ENCODE measurements at regions not wholly inside any gene's neighbourhood (a gene's known extent, or its start where the extent isn't known, plus 50 kb on each side); places are given as distances from the start of the nearest gene placed in this dataset.

GRCh38 chr15:47824147-47824546 is 106.8 kb downstream of the SEMA6D start:
- no peak for DNase-seq (ENCODE audit: low spot score)

- DNase-seq (ENCODE audit: low spot score), result no peak
Measured at GRCh38 chr15:47829667-47830066, 112.4 kb downstream of the SEMA6D start.

DNA sequence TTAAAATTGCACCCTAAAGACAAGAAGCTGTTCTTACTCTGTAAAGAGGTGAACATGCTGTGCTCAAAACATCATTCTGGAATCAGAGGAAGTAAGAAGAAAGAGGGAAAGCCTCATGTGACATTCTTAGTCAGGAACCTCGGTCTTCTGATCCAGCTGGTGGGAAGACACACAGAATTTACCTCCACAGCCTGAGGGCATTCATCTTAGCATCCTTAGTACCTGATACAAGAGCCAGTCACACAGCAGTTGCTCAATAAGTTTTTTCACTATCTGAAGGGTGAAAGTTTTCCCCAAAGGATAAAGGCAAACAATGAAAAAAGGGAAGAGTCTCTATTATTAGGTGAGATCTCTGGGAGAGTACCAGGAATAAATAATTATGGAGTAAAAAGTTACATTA is 116.8 kb downstream of the SEMA6D start:
- no peak for DNase-seq (ENCODE audit: low spot score)

GRCh38 chr15:47839233-47839825 is 122.0 kb downstream of the SEMA6D start:
- no peak for DNase-seq (ENCODE audit: low spot score)

- no peak for DNase-seq (ENCODE audit: low spot score)
Measured at GRCh38 chr15:47843124-47843663, 125.9 kb downstream of the SEMA6D start.

DNA sequence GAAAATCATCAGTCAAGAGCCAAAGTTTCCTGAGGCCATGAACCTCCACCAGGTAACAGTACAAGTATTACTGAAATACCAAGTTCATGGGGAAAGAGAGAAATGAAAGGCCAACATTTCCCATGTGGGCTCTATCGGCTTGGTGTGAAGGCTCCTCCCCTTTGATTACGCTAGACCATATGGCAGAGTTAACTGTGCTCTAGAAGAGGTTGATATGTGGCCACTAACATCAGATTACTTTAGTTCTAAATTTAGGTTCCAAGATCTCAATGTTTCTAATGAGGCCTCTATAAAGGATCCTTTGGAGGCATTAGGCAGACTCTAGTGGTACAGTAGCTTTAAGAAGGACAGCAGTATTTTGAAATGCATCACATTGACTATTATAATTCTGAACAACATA is 127.1 kb downstream of the SEMA6D start:
- no peak for DNase-seq (ENCODE audit: low spot score)

GRCh38 chr15:47846128-47846868 is 129.0 kb downstream of the SEMA6D start:
- DNase-seq (ENCODE audit: low spot score), result no peak

DNA sequence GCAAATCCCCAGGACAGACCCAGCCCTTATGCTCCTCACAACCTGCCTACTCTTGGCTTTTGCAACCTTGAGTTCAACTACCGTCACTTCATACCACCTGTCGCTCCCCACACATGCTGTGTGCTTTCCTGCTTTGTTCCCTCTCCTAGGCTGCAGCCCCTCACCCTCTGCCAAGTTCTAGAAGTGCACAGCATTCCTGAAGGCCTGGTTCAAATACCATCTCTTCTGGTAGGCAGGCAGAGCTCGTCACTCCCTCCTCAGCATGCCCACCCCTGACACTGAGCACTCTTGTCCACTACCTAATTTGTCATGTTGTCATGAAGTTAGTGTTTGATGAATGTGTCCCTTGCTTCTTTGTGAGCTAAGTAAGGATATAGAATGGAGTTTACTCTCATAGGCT is 129.6 kb downstream of the SEMA6D start:
- DNase-seq (ENCODE audit: low spot score), result no peak

GRCh38 chr15:47856071-47856470 is 138.8 kb downstream of the SEMA6D start:
- no peak for DNase-seq (ENCODE audit: low spot score)

GRCh38 chr15:47857014-47857775 is 139.9 kb downstream of the SEMA6D start:
- DNase-seq (ENCODE audit: low spot score), result no peak

GRCh38 chr15:47857776-47858167 is 140.5 kb downstream of the SEMA6D start:
- no peak for DNase-seq (ENCODE audit: low spot score)

DNA sequence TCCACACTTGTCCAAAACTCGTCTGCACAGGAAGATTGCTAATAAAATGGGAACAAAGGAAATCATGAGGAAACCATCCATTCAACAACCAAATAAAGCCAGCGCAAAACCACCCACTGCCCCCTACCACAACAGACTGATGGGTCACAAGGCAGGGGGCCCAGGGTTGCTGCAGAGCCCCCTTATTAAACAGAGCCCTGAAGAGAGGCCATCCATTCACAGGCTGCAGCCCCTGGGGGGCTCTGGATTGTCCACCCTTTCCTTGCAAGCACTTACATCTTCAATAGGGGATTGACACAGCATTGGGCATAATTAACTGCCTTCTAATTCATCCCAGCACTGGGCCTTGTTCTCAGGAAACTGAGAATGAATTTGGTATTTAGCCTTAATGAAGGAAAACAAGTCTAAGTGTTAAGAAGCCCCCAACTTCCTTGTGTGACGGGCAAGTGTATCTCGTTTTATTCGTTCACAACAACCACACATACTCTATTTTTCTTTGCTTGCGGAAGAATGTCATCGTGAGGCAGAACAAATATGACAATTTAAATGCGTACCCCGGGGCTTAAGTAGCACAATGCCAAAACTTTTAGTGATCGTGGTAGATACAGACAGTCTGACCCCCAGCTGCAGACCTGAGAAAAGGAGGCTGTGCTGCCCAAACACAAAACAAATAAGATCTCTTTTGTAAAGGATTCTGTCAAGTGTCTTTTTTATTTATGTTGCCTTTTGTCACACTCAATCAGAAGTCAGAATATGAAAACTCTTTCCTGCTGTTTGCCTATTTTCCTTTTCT is 144.0 kb downstream of the SEMA6D start:
- no peak for DNase-seq (ENCODE audit: low spot score)

- no peak for DNase-seq (ENCODE audit: low spot score)
Measured at GRCh38 chr15:47862402-47862801, 145.1 kb downstream of the SEMA6D start.

- no peak for DNase-seq (ENCODE audit: low spot score)
Measured at GRCh38 chr15:47866446-47866845, 149.1 kb downstream of the SEMA6D start.

- no peak for DNase-seq (ENCODE audit: low spot score)
Measured at GRCh38 chr15:47870300-47870955, 153.1 kb downstream of the SEMA6D start.

DNA sequence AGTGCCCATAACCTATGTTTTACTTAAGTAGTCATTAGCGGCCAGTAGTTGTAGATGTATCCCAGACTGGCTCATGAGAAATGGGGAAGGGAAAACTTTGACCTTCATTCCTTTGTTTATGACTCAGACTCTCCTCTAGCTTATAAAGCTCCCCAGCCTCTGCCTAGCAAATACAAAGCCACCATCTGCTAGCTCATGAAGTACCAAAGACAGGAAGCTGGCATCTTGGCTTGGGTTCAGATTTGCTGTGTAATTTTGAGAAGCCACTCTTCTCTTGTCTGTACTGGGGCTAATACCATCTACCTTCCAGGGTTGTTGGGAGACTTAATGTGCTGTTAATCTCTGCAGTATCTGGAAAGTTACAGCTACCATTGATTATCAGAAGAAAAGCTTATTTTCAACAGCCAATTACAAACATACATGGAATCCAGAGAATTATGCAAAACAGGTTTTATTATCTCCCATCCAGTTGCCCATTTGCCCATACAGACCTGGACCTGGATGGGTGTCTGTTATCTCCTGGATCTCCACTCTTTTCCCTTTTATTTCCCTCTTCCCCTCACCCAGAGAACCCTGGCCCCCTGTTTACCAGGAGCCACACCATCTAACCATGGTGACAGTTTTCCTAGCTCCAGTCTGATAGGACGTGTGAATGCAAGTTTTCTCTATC is 153.8 kb downstream of the SEMA6D start:
- DNase-seq (ENCODE audit: low spot score), result peak; percentile 56

GRCh38 chr15:47872208-47872607 is 154.9 kb downstream of the SEMA6D start:
- DNase-seq (ENCODE audit: low spot score), result no peak

DNA sequence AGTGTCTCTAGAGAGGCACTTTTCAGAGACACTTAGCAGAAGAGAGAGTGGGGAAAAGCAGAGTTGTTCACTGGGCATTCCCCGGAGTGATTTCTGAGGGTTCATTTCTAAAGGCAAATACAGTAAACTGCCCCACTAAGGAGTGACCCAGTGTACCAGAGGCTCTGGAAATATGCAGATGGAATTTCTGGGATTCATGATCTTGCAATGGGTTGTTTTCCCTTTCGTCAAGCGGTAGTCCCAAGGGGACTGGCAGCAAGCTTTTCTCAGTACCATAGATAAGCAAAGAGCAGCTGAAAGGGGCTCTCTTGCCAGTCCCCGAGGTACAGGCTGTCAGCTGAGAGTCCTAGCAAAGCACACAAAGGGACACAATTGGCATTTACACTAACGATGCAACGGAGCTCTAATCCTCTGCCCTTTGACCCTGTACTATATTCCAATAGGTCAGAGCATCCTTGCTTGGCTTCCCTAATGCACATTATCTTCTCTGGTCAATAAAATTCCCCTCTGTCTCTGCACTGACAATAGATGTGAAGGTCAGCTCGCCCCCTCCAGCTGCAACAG is 155.6 kb downstream of the SEMA6D start:
- no peak for DNase-seq (ENCODE audit: low spot score)

DNA sequence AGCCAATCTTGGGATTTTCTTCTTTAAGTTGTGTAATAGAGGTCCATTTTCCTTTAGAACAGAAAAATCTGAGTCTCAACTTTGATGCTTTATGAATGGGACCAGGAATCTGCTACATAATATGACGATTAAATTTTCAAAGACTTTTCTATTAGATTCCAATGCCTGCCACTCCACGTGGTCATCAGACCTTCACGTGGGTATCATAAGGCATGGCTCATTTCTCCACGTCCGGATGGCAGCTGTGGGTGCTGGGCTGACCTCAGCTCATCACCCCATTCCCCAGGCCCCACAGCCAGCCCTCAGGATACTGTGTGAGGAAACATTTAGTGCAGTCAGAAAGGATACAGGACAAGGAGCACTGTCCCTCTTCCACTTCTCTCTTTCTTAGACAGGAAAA is 159.7 kb downstream of the SEMA6D start:
- DNase-seq (ENCODE audit: low spot score), result no peak

GRCh38 chr15:47877836-47878235 is 160.5 kb downstream of the SEMA6D start:
- no peak for DNase-seq (ENCODE audit: low spot score)

Data from HT-29 (cell line).